Suppressor macrophage treated with lipopolysaccharide for 1 hour (primary cell): ENCODE measurements at regions not wholly inside any gene's neighbourhood (a gene's known extent, or its start where the extent isn't known, plus 50 kb on each side); places are given as distances from the start of the nearest gene placed in this dataset.
"Not testable (repeated sequence)": the region's sequence is repeated elsewhere in the genome, so short reads cannot be mapped to it uniquely, and the experiment has no call there.

Source experiments
- DNase-seq, 3 donors: peaks; one replicate each; pipeline ENCODE4 v3.0.0-alpha.2; 2020 to 2022

DNA sequence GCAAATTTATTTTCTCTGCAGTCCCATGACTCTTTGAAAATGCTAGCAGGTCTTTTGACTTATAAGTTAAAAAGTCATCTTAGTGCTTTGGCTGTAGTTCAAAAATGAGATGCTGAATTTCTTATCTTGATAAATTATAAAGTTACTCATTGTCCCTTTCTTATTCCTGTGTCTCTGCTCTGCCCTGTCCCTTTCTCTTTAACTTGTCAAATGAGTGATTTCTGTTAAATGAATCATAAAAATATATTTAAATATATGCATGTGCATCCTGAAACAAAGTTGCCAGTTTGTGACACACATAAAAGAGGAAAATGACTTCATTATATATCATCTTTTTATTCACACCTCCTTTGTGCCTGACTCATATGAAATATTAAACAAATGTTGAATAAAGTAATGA lies 1097.3 kb upstream of the EPHA6 start:
- no peak for DNase-seq

DNA sequence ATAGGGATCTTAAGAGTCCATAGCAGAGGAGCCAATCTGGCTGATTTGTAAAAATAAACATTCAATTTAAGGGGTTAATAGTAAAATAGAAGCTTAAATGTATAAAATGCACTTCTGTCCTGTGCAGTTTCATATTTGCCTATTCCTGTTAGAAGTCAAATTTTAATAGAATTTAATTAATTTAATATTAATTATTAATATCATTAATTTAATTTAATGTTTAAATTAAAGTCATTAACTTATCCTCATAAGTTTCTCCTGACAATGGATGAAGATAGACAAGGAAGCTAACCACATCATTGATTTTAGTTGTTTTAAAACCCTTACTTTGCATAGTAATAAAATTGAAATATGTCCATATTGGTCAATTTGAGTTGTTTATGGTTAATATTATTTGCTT lies 1096.2 kb upstream of the EPHA6 start:
- no peak for DNase-seq

DNA sequence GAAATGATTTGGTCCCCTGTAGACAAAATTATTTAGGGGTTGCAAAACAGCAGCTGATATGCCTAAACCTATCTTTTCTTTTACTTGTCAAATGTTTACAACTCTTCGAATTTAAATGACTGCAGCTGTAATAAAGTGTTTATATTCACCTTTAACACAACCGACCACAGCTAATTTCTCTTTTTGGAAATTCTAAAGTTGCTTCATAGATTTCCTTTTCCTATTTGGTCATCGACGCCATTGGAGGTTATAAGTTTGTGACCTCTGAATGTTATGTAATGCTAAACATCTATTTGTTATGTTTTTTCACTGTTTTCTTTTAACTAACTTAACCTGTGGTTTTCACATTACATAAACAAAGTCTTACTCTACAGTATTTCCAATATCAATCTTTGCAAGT lies 1094.9 kb upstream of the EPHA6 start:
- DNase-seq = peak in 1 of 3 donors; percentile 5

DNA sequence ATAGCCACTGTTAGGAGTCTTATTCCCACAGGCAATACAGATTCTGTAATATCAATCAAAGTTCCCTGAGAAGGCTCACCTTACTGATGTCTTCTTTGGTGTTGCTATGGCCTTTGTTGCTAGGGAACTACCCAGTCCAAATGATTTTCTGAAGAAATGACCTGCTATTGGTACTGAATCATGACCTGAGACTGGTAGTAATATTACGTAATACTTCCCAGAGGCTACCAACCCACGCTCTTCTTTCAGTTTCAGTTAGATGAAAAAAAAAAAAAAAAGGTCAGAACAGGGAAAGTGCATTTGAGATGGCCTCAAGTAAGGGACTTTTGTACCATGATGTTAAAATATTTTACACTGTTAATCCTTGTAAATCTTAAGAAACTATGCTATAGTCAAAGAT lies 1092.5 kb upstream of the EPHA6 start:
- peak; percentile 7 to 20 (median 10) for DNase-seq

DNA sequence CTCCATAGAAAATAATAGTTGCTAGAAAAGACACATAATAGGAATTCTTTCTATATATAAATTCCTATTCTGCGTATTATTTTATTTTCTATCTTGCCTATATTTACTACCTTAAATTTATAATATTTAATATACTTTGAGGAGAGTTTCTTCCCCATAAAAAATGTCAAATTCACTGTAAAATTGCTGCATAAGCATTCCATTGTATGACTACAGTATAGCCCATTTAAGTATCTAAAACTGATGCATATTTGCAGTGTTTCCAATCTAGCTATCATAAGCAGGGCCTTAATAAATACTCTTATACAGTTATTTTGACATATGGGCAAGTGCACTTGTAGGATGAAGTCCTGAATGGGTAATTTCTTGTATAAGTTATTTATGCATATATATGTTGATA lies 1088.6 kb upstream of the EPHA6 start:
- no peak for DNase-seq

DNA sequence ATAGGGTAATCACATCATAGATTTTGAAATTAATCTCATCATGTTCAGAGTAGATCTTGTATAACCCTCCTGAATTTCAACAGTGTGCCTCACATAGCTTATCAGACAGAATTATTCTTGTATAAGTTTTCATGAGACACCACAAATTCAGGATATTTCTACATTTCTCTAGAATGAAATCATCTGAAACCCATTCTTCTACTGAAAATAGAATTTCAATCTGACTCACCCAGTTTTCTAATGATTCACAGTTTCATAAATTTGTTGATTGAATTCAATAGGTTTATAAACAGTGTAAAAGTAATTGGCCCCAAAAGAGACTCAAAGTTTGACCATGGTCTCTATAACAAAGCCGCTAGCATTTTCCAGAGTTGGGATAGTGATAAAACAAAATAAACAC lies 1082.6 kb upstream of the EPHA6 start:
- no peak for DNase-seq

DNA sequence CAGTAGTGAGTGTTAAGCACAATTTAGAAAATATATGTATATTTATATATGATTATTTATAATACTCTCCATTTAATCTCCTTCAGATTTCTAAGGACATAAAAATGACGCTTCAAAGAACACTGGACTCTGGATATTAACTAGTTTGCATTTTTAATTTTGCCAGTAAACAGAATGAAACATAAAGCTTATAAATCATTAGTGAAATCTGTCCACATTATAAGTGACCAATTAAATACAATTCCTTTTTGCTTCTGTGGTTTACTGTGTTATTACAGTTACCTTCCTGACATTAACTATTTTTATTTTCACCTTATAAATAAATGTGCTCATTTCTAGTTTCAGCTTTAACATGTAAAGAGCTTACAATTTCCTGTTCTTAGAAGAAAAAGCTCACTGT lies 1081.1 kb upstream of the EPHA6 start:
- no peak for DNase-seq

DNA sequence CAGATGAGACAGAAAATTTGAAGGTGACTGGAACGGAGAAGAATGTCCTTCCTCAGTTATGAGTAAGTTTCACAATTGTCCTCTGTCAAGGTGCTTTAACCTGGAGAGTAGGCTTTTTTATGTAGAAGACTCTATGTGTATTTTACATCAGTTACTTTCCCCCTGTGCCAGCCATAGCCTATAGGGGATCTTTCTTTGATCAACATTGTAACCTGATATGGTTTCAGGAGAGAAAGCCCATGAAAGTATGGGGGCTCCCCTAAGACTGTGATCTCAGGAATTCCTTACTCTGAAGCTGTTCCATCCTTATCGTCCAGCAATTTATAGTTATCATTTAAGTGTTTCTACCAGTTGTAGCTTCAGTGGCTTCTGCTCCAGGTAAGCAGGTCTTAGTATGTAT lies 1076.3 kb upstream of the EPHA6 start:
- no peak for DNase-seq

DNA sequence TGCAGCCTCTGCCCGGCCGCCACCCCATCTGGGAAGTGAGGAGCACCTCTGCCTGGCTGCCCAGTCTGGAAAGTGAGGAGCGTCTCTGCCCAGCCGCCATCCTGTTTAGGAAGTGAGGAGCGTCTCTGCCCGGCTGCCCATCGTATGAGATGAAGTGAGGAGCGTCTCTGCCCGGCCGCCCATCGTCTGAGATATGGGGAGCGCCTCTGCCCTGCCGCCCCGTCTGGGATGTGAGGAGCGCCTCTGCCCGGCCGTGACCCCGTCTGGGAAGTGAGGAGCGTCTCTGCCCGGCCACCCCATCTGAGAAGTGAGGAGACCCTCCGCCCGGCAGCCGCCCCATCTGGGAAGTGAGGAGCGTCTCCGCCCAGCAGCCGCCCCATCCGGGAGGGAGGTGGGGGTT lies 1069.5 kb upstream of the EPHA6 start:
- DNase-seq = not testable (repeated sequence)

DNA sequence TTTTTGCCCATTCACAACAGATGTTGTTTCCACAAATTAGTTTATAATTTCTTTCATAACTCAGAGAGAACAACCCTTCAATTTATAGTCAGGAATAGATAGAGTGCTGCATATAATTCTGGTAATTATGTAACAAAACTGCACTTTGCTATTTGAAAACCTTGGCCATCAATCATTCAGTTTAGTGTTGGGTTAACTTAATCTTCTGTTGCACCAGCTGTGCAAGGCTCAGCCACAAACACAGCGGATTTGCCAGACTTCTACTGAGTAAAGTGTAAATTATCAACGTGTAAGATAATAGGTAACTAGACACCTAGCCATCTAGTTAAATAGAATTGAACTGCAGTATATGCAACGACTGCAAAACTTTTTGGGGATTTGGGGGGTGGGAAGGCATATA lies 1064.3 kb upstream of the EPHA6 start:
- DNase-seq = no peak

DNA sequence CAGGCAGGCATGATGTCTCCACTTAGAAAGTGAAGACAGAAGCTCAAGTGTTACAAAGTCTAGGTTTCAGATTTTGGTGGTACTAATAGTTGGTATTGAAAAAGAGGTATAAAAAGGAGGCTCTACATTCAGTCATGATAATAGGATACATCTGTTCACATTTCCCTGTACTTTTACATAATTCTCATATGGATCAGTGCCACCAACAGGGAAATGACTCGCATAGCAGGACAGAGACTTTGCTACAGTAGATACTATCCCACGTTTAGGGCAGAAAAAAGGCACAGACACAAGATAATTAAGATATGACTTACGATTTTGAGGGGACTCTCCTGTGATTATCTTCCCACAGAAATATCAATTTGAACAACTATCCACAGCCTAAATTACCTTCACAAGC lies 1062.9 kb upstream of the EPHA6 start:
- no peak for DNase-seq

DNA sequence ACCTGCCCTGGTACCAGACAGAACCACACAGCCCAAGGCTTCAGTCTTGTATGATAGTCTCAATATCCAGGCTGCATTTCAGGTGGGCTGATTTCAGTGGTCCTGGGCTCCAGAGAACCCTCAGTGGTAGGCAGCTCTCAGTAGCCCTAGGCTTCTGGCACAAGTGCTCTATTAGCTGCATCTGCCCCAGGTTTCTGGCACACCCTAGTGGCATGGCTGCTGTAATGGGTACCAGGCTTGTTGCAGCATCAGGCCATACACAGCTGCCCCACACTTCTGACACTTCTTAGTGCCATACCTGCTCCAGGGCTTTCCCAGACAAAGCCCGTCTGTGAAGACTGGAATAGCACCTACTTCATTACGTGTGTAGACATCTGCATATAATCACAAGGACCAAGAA lies 1062.2 kb upstream of the EPHA6 start:
- no peak for DNase-seq

DNA sequence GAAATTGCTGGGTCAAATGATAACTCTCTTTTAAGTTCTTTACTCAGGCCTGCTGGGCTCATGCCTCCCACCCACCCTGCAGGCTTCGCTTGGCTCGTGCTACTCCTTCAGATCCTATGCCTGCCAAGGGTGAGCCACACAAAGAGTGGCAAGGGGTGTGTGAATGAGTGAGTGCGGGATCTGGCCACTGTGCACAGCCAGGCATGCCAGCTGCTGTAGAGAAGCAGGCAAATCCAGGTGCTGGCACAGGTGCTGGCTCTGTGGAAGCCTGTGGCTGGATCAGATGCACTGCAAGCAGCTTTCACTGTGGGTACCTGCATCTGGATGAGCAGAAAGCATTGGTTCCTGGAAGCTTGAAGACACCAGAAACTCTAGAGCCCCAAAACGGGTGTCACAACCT lies 1055.7 kb upstream of the EPHA6 start:
- no peak for DNase-seq

DNA sequence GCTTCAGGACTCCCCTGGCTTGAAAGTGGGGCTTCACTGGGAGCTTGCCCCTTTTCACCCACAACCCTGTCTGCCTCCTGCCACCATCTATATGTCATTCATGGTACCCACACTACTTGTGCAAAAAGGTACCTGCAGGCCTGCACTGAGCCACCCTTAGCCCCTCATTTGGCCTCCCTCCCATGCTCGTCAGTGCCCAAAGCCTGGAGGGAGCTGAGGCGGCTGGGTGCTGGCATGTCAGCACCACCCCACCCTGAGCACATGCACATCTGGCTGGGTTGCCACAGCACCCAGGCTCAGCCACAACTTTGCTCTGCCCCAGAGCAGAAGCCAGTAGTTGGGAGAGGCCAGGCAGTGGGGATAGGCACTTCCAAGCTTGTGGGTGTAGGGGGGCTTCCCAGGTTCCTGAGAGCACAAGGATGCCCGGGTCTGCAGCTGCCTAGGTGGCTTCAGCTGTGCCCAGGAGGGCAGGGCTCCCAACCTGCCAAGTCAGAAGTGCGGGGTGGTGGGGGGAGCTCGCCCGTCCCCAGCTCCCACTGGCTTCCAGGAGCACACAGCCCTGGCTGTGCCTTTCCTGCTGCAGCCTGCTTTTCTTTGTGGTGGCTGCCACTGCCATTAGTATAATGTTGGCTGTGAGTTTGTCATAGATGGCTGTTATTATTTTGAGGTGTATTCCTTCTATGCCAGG lies 1054.6 kb upstream of the EPHA6 start:
- DNase-seq = no peak

DNA sequence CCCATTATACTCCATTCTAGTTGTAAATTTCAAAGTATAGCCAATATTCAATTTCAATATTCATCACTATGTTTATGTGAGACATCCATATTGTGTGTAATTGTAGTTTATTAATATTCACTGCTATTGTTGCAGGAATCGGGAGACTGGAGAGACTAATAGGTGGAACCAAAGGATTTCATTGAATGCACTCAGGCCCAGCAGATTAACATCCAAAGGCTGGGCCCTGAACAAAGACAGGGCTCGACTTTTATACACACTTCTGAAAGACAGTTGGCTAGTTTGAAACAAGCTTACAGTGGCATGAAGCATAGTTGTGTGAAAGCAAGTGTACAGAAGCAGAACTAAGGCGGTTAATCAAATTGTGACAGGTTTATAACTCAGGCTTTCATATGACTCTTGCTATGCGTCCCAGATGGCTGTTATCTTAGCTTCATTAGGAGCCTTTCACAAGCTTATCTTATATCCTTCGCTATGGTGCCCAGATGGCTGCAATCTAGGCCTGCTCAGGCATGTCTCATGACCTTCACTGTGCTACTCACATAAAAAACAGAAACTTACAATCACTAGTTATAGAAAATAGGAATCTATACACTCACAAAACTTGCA lies 1038.8 kb upstream of the EPHA6 start:
- DNase-seq = no peak

DNA sequence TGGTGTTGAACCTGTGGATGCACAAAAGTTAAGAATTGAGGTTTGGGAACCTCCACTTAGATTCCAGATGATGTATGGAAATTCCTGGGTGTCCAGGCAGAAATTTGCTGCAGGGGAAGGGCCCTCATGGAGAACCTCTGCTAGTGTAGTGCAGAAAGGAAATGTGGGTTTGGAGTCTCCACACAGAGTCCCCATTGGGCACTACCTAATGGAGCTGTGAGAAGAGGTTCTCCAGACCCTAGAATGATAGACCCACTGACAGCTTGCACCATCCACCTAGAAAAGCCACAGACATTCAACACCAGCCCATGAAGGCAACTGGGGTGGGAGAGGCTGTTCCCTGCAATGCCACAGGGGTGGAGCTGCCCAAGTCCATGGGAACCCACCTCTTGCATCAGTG lies 1032.8 kb upstream of the EPHA6 start:
- DNase-seq = no peak

DNA sequence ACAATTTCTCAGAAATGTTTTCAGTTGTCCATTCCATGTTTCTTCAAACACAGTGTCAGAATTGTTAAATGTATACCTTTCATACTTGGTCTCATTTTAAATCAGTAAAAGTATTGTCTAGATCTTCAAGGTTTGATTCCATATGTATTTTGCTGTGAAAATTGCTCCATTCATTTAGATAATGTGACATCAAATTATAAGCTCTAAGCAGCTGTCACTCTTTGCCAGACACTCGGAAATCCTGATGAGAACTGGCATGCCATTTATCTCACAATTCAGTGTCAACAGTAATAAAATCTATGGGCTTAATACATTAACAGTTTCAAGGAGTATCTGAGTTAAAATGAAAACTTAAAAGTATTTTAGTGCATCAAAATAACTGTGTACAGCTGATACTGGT lies 1025.3 kb upstream of the EPHA6 start:
- no peak for DNase-seq

DNA sequence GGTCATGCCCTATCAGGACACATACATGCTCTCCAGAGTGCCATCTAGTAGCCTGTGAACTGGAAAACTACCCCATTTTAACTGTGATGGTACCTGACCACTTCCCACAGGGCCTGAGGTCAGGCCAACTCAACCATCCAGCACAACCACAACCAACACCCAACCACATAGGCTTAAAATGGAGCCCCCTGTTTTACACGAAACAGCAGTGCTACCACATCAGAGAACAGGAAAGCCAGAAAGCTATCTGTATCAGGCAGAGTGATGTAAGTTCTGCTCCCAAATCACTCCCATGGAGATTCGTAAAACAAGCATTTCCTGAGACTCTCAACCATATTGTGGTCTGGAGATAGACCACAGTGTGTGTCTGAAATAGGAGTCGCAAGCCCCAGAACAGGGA lies 1017.3 kb upstream of the EPHA6 start:
- DNase-seq = no peak

DNA sequence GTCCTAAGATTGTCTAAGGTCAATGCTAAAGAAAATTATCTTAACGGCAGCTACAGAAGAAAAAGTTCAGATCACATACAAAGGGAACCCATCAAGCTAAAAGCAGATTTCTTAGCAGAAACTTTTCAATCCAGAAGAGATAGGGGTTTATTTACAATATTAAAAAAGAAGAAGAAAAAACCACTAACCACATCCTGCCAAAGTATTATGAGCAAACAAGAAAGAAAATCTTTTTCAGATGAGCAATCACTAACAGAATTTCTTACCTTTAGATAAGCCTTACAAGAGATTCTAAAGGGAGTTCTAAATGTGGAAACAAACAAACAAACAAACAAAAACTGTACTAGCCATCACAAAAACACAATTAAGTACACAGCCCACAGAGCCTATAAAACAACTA lies 1015.8 kb upstream of the EPHA6 start:
- DNase-seq = no peak

DNA sequence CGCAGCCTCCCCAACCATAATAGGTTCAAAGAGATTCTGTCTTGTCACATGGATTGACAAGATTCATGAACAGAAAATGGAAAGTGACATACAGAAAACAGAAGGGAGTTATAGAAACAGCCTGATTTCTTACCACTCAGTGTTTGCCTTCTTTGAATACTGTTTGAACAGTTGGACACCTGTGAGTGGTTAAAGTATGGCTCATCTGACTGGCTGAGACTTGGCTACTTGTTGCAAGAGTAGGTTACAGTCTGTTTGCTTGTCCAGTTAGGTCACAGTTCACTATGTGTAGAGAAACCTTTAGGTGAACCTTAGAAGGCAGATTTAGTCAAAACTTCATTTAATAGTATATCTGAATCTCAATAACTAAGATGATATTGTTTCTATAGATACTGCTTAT lies 1003.9 kb upstream of the EPHA6 start:
- DNase-seq = no peak

DNA sequence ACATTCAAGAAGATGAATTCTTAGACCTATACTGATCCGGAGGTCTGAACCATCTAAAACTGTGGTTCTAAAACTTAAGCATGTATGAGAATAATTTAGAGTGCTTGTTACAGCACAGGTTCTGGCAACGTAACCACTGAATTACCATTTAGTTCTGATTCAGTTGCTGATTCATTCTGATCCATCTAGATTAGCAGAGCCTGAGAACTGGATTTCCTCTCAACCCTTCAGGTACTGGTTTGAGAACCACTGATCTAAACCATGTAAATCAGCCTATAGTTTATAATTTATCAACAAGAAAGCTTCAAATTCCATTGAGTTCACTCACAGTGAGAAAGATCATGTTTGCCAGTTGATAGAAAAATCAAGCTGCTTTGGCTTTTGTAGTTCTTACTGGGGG lies 1001.1 kb upstream of the EPHA6 start:
- no peak for DNase-seq

DNA sequence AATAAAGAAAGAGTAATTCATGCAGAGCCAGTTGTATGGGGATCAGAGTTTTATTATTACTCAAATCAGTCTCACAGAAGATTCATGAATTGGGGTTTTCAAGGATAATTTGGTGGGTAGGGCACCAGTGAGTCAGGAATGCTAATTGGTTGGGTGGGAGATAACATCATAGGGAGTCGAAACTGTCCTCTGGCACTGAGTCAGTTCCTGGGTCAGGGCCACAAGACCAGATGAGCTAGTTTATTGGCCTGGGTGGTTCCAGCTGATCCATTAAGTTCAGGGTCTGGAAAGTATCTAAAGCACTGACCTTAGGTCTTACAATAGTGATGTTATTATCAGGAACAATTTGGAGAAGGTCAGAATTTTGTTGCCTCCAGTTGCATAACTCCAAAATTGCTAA lies 998.6 kb upstream of the EPHA6 start:
- no peak for DNase-seq

DNA sequence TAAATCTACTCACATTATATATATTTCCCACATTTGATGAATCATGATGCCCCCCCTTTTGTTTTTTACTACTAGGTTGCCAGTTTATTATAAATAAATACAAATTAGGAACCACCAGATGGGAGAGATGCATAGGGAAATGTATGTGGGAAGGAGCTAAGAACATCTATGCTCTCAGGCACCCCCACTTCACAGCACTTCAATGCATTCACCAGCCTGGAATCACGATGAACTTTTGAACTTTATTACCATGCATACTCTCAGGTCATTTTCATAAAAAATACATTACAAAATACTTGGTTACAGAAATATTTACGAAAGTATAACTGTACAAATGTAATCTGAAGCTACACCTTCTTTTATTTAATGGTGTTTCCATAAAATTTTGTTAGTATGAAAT lies 988.0 kb upstream of the EPHA6 start:
- DNase-seq = no peak

DNA sequence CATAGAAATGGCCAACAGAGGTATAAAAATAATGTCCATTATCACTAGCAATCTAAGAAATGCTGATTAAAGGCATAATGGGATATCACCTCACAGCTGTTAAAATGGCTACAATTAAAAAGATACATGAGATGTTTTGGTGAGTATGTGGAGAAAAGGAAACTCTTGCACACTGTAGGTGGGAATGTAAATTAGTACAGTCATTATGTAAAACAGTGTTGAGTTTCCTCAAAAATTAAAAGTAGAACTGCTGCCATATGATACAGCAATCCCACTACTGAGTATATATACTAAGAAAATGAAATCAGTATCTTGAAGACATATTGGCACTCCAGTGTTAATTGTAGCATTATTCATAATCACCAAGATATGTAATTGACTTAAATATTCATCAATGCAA lies 982.2 kb upstream of the EPHA6 start:
- no peak for DNase-seq

DNA sequence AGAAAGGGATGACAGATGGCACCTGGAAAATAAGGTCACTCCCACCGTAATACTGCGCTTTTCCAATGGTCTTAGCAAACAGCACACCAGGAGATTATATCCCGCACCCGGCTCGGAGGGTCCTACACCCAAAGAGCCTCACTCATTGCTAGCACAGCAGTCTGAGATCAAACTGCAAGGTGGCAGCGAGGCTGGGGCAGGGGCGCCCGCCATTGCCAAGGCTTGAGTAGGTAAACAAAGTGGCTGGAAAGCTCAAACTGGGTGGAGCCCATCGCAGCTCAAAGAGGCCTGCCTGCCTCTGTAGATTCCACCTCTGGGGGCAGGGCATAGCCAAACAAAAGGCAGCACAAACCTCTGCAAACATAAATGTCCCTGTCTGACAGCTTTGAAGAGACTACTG lies 953.8 kb upstream of the EPHA6 start:
- not testable (repeated sequence) for DNase-seq
